ENCODE measurements at regions not wholly inside any gene's neighbourhood (a gene's known extent, or its start where the extent isn't known, plus 50 kb on each side); places are given as distances from the start of the nearest gene placed in this dataset.
"Not testable (repeated sequence)": the region's sequence is repeated elsewhere in the genome, so short reads cannot be mapped to it uniquely, and the experiment has no call there.

- H3K4me1 Mint-ChIP-seq (ENCODE audit: low read depth); H3K27me3 Mint-ChIP-seq; H3K36me3 Mint-ChIP-seq (ENCODE audit: low read depth); H3K27ac Mint-ChIP-seq; H3K4me3 Mint-ChIP-seq: not testable (repeated sequence)
- H3K9me3 Mint-ChIP-seq: peaks cover 35% of the 10 kb centered on the region
Observed at GRCh38 chr4:141484298-141484697, 152.1 kb upstream of the IL15 start.

- Mint-ChIP-seq H3K4me1 (ENCODE audit: low read depth) (no peaks in the 10 kb centered on the region), H3K36me3 (ENCODE audit: low read depth) (no peaks in the 10 kb centered on the region), H3K4me3 (no peak overlapping the region), H3K27ac (no peak overlapping the region), H3K9me3 (peaks cover 17% of the 10 kb centered on the region), H3K27me3 (peaks cover 3% of the 10 kb centered on the region)
Observed at GRCh38 chr4:141486375-141486997, 149.9 kb upstream of the IL15 start.

GRCh38 chr4:141497627-141498026 lies 138.8 kb upstream of the IL15 start:
- Mint-ChIP-seq H3K27me3 (peaks cover 10% of the 10 kb centered on the region), H3K4me1 (ENCODE audit: low read depth) (no peaks in the 10 kb centered on the region), H3K36me3 (ENCODE audit: low read depth) (no peaks in the 10 kb centered on the region), H3K9me3 (no peaks in the 10 kb centered on the region), H3K4me3 (no peak overlapping the region), H3K27ac (no peak overlapping the region)

GRCh38 chr4:141499261-141499853 lies 137.0 kb upstream of the IL15 start:
- no peaks in the 10 kb centered on the region for H3K4me1 Mint-ChIP-seq (ENCODE audit: low read depth)
- H3K27me3 Mint-ChIP-seq: peaks cover 9% of the 10 kb centered on the region
- H3K9me3 Mint-ChIP-seq: no peaks in the 10 kb centered on the region
- H3K27ac Mint-ChIP-seq: no peak overlapping the region
- H3K36me3 Mint-ChIP-seq (ENCODE audit: low read depth): no peaks in the 10 kb centered on the region
- no peak overlapping the region for H3K4me3 Mint-ChIP-seq

- no peak overlapping the region for H3K4me3 Mint-ChIP-seq
- H3K9me3 Mint-ChIP-seq: no peaks in the 10 kb centered on the region
- H3K27ac Mint-ChIP-seq: no peak overlapping the region
- H3K4me1 Mint-ChIP-seq (ENCODE audit: low read depth): no peaks in the 10 kb centered on the region
- no peaks in the 10 kb centered on the region for H3K27me3 Mint-ChIP-seq
- H3K36me3 Mint-ChIP-seq (ENCODE audit: low read depth): no peaks in the 10 kb centered on the region
Observed at GRCh38 chr4:141501395-141501794, 135.0 kb upstream of the IL15 start.

- Mint-ChIP-seq H3K27ac (no peak overlapping the region), H3K4me3 (no peak overlapping the region), H3K36me3 (ENCODE audit: low read depth) (no peaks in the 10 kb centered on the region), H3K9me3 (no peaks in the 10 kb centered on the region), H3K4me1 (ENCODE audit: low read depth) (no peaks in the 10 kb centered on the region), H3K27me3 (no peaks in the 10 kb centered on the region)
Observed at GRCh38 chr4:141501931-141502330, 134.5 kb upstream of the IL15 start.

- Mint-ChIP-seq H3K4me1 (ENCODE audit: low read depth) (no peaks in the 10 kb centered on the region), H3K27ac (no peak overlapping the region), H3K4me3 (no peak overlapping the region), H3K9me3 (no peaks in the 10 kb centered on the region), H3K36me3 (ENCODE audit: low read depth) (no peaks in the 10 kb centered on the region), H3K27me3 (no peaks in the 10 kb centered on the region)
Observed at GRCh38 chr4:141502755-141503154, 133.6 kb upstream of the IL15 start.

GRCh38 chr4:141503260-141503659 lies 133.1 kb upstream of the IL15 start:
- Mint-ChIP-seq H3K4me3 (no peak overlapping the region), H3K9me3 (peaks cover 2% of the 10 kb centered on the region), H3K27me3 (no peaks in the 10 kb centered on the region), H3K4me1 (ENCODE audit: low read depth) (no peaks in the 10 kb centered on the region), H3K27ac (no peak overlapping the region), H3K36me3 (ENCODE audit: low read depth) (no peaks in the 10 kb centered on the region)

- Mint-ChIP-seq H3K27ac (no peak overlapping the region), H3K27me3 (no peaks in the 10 kb centered on the region)
Observed at GRCh38 chr4:141511055-141511454, 125.3 kb upstream of the IL15 start.

GRCh38 chr4:141513866-141514265 lies 122.5 kb upstream of the IL15 start:
- Mint-ChIP-seq H3K4me1 (ENCODE audit: low read depth) (no peaks in the 10 kb centered on the region), H3K4me3 (no peak overlapping the region)

More at GRCh38 chr4:141511055-141511454, 125.3 kb upstream of the IL15 start:
- Mint-ChIP-seq H3K4me3 (no peak overlapping the region), H3K4me1 (ENCODE audit: low read depth) (no peaks in the 10 kb centered on the region), H3K9me3 (peaks cover 11% of the 10 kb centered on the region), H3K36me3 (ENCODE audit: low read depth) (no peaks in the 10 kb centered on the region)

GRCh38 chr4:141518222-141518621 lies 118.2 kb upstream of the IL15 start:
- H3K36me3 Mint-ChIP-seq (ENCODE audit: low read depth): no peaks in the 10 kb centered on the region
- H3K9me3 Mint-ChIP-seq: no peaks in the 10 kb centered on the region
- H3K4me3 Mint-ChIP-seq: no peak overlapping the region
- H3K27me3 Mint-ChIP-seq: no peaks in the 10 kb centered on the region
- H3K27ac Mint-ChIP-seq: no peak overlapping the region
- no peaks in the 10 kb centered on the region for H3K4me1 Mint-ChIP-seq (ENCODE audit: low read depth)

More at GRCh38 chr4:141513866-141514265, 122.5 kb upstream of the IL15 start:
- Mint-ChIP-seq H3K27ac (no peak overlapping the region), H3K36me3 (ENCODE audit: low read depth) (no peaks in the 10 kb centered on the region), H3K27me3 (no peaks in the 10 kb centered on the region), H3K9me3 (peaks cover 4% of the 10 kb centered on the region)

GRCh38 chr4:141524116-141524515 lies 112.3 kb upstream of the IL15 start:
- no peak overlapping the region for H3K27ac Mint-ChIP-seq
- H3K36me3 Mint-ChIP-seq (ENCODE audit: low read depth): no peaks in the 10 kb centered on the region
- H3K9me3 Mint-ChIP-seq: peaks cover 6% of the 10 kb centered on the region
- H3K4me1 Mint-ChIP-seq (ENCODE audit: low read depth): no peaks in the 10 kb centered on the region
- no peak overlapping the region for H3K4me3 Mint-ChIP-seq
- no peaks in the 10 kb centered on the region for H3K27me3 Mint-ChIP-seq

GRCh38 chr4:141524841-141525240 lies 111.5 kb upstream of the IL15 start:
- H3K27me3 Mint-ChIP-seq: no peaks in the 10 kb centered on the region
- no peak overlapping the region for H3K27ac Mint-ChIP-seq
- H3K36me3 Mint-ChIP-seq (ENCODE audit: low read depth): no peaks in the 10 kb centered on the region
- H3K4me3 Mint-ChIP-seq: no peak overlapping the region
- no peaks in the 10 kb centered on the region for H3K4me1 Mint-ChIP-seq (ENCODE audit: low read depth)
- peaks cover 6% of the 10 kb centered on the region for H3K9me3 Mint-ChIP-seq

- no peak overlapping the region for H3K4me3 Mint-ChIP-seq
- no peaks in the 10 kb centered on the region for H3K4me1 Mint-ChIP-seq (ENCODE audit: low read depth)
- H3K9me3 Mint-ChIP-seq: peaks cover 10% of the 10 kb centered on the region
- no peak overlapping the region for H3K27ac Mint-ChIP-seq
- H3K27me3 Mint-ChIP-seq: no peaks in the 10 kb centered on the region
- H3K36me3 Mint-ChIP-seq (ENCODE audit: low read depth): no peaks in the 10 kb centered on the region
Observed at GRCh38 chr4:141530627-141531026, 105.8 kb upstream of the IL15 start.

- no peaks in the 10 kb centered on the region for H3K36me3 Mint-ChIP-seq (ENCODE audit: low read depth)
- no peak overlapping the region for H3K4me3 Mint-ChIP-seq
- H3K4me1 Mint-ChIP-seq (ENCODE audit: low read depth): no peaks in the 10 kb centered on the region
- no peak overlapping the region for H3K27ac Mint-ChIP-seq
- peaks cover 14% of the 10 kb centered on the region for H3K9me3 Mint-ChIP-seq
- H3K27me3 Mint-ChIP-seq: no peaks in the 10 kb centered on the region
Observed at GRCh38 chr4:141534985-141535384, 101.4 kb upstream of the IL15 start.

GRCh38 chr4:141538001-141538400 lies 98.4 kb upstream of the IL15 start:
- Mint-ChIP-seq H3K4me1 (ENCODE audit: low read depth) (no peaks in the 10 kb centered on the region), H3K27ac (no peak overlapping the region), H3K36me3 (ENCODE audit: low read depth) (no peaks in the 10 kb centered on the region), H3K4me3 (no peak overlapping the region), H3K27me3 (no peaks in the 10 kb centered on the region), H3K9me3 (peaks cover 10% of the 10 kb centered on the region)
